Naive thymus-derived CD8-positive, alpha-beta T cell (primary cell): ENCODE measurements at regions not wholly inside any gene's neighbourhood (a gene's known extent, or its start where the extent isn't known, plus 50 kb on each side); places are given as distances from the start of the nearest gene placed in this dataset.
"Not testable (repeated sequence)": the region's sequence is repeated elsewhere in the genome, so short reads cannot be mapped to it uniquely, and the experiment has no call there.

Experiments
- ATAC-seq, 2 donors: fragments of 150-1000 bp; cut with Tn5 transposase in 1 of 2; sonication (Bioruptor Pico), chemical (Tn5 transposase) in 1 of 2; 1 replicate in 1 of 2; 2 replicates in 1 of 2; pipeline ENCODE4 v1.10.0; 2021; ENCODE audit warnings: mild to moderate bottlenecking in 2 of 2, moderate library complexity in 2 of 2
- POLR2A ChIA-PET: fragments of 350-600 bp; sonication (Branson Sonifier 250); formaldehyde crosslinking; loops from one replicate; lab custom pipeline; 2021; ENCODE audit warnings: antibody characterized with exemption; lab: Charles Lee
- DNase-seq, 10 donors: peaks; one replicate each; pipeline versions ENCODE4 v3.0.0 to v3.0.0-alpha.2; 2020 to 2022
- H3K27ac Mint-ChIP-seq, 10 donors: one replicate each; pipeline ENCODE4 v1.8.0; 2020 to 2022; ENCODE audit warnings: mild to moderate bottlenecking in 10 of 10, mixed read lengths in 10 of 10, moderate library complexity in 4 of 10, inconsistent platforms in 1 of 10
- H3K27me3 Mint-ChIP-seq, 5 donors: one replicate each; pipeline ENCODE4 v1.8.0; 2021 to 2022; ENCODE audit warnings: mixed read lengths in 5 of 5
- H3K36me3 Mint-ChIP-seq, 3 donors: one replicate each; pipeline ENCODE4 v1.8.0; 2020 to 2022; ENCODE audit warnings: mixed read lengths in 3 of 3, mild to moderate bottlenecking in 2 of 3, inconsistent platforms in 1 of 3
- H3K4me1 Mint-ChIP-seq, 4 donors: one replicate each; pipeline ENCODE4 v1.8.0; 2021 to 2022; ENCODE audit warnings: mixed read lengths in 4 of 4
- H3K4me3 Mint-ChIP-seq, 10 donors: one replicate each; pipeline ENCODE4 v1.8.0; 2020 to 2022; ENCODE audit warnings: mild to moderate bottlenecking in 10 of 10, mixed read lengths in 10 of 10, moderate library complexity in 6 of 10, inconsistent platforms in 1 of 10
- H3K9me3 Mint-ChIP-seq, 9 donors: one replicate each; pipeline ENCODE4 v1.8.0; 2020 to 2022; ENCODE audit warnings: mixed read lengths in 9 of 9, mild to moderate bottlenecking in 3 of 9, inconsistent platforms in 1 of 9, moderate library complexity in 1 of 9

DNA sequence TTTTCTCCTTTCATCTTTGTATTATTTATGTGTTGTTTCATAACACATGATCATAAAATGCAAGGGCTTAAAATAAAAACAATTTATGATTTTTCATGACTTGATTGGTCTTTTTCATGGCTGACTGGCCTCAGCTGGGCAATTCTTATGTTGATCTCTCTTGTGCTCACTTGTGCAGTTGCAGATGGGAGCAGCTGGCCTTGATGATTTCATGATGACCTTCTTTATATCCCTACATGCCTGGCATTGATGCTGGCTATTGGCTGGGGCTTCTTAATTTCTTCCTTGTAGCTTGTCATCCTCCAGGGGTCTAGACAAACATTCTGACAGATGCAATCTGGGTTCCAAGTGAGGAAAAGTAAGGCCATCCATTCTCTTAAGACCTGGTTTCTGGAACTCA, 1832.8 kb upstream of the FLRT2 start:
- POLR2A ChIA-PET, result no interaction called here
- no peak overlapping the region for H3K27ac Mint-ChIP-seq
- no peak for ATAC-seq
- H3K9me3 Mint-ChIP-seq, result peaks cover 0 to 21% (median 6%) of the 10 kb centered on the region in 9 donors
- no peaks in the 10 kb centered on the region for H3K4me1 Mint-ChIP-seq
- DNase-seq, result no peak
- H3K4me3 Mint-ChIP-seq, result no peak overlapping the region
- H3K27me3 Mint-ChIP-seq, result no peaks in the 10 kb centered on the region
- H3K36me3 Mint-ChIP-seq, result no peaks in the 10 kb centered on the region

DNA sequence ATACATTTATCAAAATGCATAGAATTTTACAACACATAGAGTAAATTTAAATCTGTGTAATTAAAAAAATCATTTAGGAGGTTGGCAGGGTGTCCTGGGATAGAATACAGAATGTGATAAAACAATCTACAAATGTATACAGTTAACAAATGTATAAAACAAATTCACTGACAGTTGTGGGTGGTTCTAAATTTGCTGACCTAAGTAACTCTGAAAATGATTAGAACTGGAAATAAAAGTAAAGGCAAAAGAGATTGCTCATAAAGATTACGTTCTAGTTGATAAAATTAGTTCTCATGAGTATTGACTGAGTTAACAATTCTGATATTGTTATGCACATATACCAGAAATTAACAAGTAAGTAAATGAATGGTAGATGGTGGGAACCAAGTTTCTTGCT, 1827.3 kb upstream of the FLRT2 start:
- H3K27ac Mint-ChIP-seq, result no peak overlapping the region
- no peaks in the 10 kb centered on the region for H3K36me3 Mint-ChIP-seq
- POLR2A ChIA-PET, result no interaction called here
- peaks cover 0 to 21% (median 9%) of the 10 kb centered on the region in 9 donors for H3K9me3 Mint-ChIP-seq
- H3K4me3 Mint-ChIP-seq, result no peak overlapping the region
- ATAC-seq (no peak), DNase-seq (no peak)
- H3K4me1 Mint-ChIP-seq, result no peaks in the 10 kb centered on the region
- H3K27me3 Mint-ChIP-seq, result no peaks in the 10 kb centered on the region

DNA sequence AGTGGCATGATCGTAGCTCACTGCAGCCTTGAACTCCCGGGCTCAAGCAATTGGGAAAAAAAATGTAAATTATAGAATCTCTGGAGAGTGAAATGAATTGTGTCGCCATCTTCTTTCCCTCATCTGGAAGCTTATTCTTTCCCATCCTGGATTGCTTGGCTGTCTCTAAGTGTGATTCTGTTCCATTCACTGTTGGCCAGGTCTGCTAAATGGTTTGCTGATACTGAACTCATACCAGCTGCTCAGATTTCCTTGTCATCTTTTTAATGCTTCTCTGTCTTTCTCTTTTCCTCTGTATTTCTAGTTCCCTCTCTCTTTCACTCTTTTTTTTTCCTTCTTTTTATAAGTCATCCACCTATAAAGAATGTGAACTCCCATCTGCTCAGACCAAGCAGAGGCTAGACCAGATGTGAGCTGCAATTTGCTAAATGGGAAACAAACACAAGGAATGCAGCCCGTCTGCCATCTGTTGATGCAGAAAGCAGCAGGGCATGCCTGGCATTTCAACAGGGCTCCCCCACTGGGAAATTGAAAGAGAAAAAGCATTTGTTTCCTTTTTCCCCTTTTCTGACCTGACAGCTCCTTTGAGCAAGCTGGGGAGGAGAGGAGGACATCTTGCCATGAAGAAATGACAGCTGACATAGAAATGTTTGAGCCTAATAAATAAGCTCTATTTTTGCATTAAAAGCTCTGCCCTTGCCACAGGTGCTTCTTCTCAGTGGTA, 1823.6 kb upstream of the FLRT2 start:
- ATAC-seq (no peak), DNase-seq (no peak)
- H3K4me1 Mint-ChIP-seq, result no peaks in the 10 kb centered on the region
- peaks cover 0 to 19% (median 10%) of the 10 kb centered on the region in 9 donors for H3K9me3 Mint-ChIP-seq
- POLR2A ChIA-PET, result no interaction called here
- H3K27me3 Mint-ChIP-seq, result no peaks in the 10 kb centered on the region
- no peak overlapping the region for H3K4me3 Mint-ChIP-seq
- H3K36me3 Mint-ChIP-seq, result no peaks in the 10 kb centered on the region
- H3K27ac Mint-ChIP-seq, result no peak overlapping the region

DNA sequence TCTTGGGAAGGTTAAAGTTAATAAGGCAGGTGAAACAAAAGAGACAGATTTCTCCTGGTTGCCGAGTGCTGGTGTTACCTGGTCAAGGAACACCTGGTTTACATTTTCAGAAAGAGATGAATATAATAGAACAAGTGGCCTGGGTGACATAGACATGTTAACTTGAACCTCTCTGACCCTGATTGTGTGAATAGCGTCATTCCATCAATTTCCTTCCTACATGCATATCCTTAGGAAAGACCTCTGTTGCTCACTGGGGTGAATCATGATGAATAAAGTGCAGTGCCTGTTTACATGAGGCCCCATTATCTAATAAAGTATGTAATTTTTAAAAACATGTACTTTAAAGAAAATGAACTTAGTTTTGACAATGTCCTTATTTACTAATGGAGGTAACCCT, 1822.9 kb upstream of the FLRT2 start:
- no peaks in the 10 kb centered on the region for H3K4me1 Mint-ChIP-seq
- H3K9me3 Mint-ChIP-seq, result peaks cover 0 to 19% (median 10%) of the 10 kb centered on the region in 9 donors
- POLR2A ChIA-PET, result no interaction called here
- no peak overlapping the region for H3K27ac Mint-ChIP-seq
- no peak overlapping the region for H3K4me3 Mint-ChIP-seq
- H3K36me3 Mint-ChIP-seq, result no peaks in the 10 kb centered on the region
- H3K27me3 Mint-ChIP-seq, result no peaks in the 10 kb centered on the region
- DNase-seq, result no peak
- ATAC-seq, result no peak

DNA sequence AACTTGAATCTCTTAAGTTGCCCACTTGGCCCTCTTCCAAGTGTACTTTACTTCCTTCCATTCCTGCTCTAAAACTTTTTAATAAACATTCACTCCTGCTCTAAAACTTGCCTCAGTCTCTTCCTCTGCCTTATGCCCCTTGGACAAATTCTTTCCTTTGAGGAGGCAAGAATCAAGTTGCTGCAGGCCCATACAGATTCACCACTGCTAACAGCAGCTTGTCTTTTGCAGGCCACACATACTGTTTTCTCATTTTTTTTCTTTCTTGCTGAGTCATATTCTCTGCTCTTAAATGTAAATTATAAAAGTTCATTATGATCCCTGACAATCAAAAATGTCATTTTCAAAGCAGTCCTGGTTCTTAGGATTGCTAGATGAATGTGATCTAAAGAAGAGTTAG, 1820.8 kb upstream of the FLRT2 start:
- Mint-ChIP-seq H3K27me3 (no peaks in the 10 kb centered on the region), H3K36me3 (no peaks in the 10 kb centered on the region), H3K9me3 (peaks cover 0 to 27% (median 8%) of the 10 kb centered on the region in 9 donors), H3K4me3 (no peak overlapping the region), H3K27ac (no peak overlapping the region), H3K4me1 (no peaks in the 10 kb centered on the region)
- POLR2A ChIA-PET, result no interaction called here
- DNase-seq (no peak), ATAC-seq (no peak)

DNA sequence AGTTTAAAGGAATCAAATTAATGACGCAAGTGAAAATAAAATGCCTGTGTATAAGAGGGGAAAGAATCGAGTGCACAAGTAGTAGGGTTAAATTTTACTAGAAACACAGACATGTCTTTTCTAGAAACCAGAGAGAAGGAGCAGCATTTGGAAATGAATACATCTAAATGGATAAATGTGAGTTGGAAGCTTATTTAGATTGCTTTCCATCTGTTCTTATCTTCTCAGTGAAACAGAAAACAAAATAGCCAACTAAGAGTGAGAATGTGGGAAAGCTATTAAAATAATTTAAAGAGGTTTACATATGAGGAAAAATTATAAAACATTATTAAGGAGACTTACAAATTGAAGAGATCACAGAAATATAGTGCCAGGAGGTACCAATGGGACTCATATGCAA, 1818.9 kb upstream of the FLRT2 start:
- no peaks in the 10 kb centered on the region for H3K27me3 Mint-ChIP-seq
- H3K4me3 Mint-ChIP-seq, result no peak overlapping the region
- peaks cover 0 to 30% (median 6%) of the 10 kb centered on the region in 9 donors for H3K9me3 Mint-ChIP-seq
- POLR2A ChIA-PET, result no interaction called here
- no peaks in the 10 kb centered on the region for H3K36me3 Mint-ChIP-seq
- ATAC-seq, result no peak
- no peak for DNase-seq
- H3K4me1 Mint-ChIP-seq, result no peaks in the 10 kb centered on the region
- no peak overlapping the region for H3K27ac Mint-ChIP-seq

DNA sequence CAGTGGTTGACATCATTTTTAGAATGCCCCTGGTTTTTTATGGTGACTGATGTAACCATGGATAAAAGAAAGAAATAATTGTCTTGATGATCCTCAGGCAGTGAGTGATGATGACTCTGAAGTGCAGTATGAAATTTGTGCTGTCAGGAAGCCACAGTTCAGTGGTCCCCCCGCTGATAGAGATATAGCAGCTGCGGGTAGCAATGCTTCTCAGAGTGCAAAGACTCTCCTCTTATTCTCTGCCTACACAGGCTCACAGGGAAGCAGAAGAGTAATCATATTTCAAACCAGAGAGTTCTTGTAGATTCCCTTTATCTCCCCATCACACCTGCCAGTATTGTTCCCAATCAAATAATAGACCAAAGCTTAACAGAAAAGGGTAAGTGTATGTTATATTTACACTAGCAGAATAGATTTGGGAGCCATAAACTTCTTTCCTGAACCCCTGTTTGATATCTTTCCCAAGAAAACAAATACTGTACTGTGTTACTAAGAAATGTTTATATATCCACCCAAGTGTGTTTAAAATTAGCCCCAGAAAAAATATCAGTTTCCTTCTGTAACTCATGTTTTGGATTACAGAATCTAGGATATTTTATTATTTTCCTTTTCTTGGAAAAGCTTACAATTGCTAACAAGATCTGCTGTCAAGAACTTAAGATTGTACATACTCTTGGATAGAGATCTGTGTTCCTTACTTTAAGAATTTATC, 1817.4 kb upstream of the FLRT2 start:
- Mint-ChIP-seq H3K9me3 (peaks cover 0 to 27% (median 6%) of the 10 kb centered on the region in 9 donors), H3K4me3 (no peak overlapping the region), H3K36me3 (no peaks in the 10 kb centered on the region)

DNA sequence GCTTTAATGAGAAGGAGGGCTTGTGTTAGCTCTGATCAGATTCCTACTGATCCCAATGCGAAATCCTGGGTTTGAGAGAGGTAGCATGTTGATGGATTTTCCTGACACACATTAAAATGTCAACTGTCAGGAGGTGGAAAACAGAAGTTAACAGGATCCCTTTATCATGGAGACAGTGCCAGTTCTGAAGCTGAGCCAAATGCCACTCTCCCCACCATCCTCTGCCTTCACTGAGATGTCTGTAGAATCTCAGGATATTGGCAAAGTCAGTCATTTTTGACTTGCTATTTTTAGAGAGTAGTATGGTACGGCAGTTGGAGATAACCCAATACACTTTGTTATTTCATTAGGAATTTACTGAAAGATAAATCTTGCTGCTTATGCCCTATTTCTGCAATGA, 1816.2 kb upstream of the FLRT2 start:
- Mint-ChIP-seq H3K27ac (no peak overlapping the region), H3K9me3 (peaks cover 0 to 27% (median 2%) of the 10 kb centered on the region in 9 donors), H3K27me3 (no peaks in the 10 kb centered on the region), H3K4me3 (no peak overlapping the region), H3K36me3 (no peaks in the 10 kb centered on the region), H3K4me1 (no peaks in the 10 kb centered on the region)
- DNase-seq, result no peak
- no peak for ATAC-seq
- POLR2A ChIA-PET, result no interaction called here

More for the DNA sequence above, 1817.4 kb upstream of the FLRT2 start:
- no peak for DNase-seq
- POLR2A ChIA-PET, result no interaction called here
- Mint-ChIP-seq H3K4me1 (no peaks in the 10 kb centered on the region), H3K27me3 (no peaks in the 10 kb centered on the region), H3K27ac (no peak overlapping the region)
- no peak for ATAC-seq

DNA sequence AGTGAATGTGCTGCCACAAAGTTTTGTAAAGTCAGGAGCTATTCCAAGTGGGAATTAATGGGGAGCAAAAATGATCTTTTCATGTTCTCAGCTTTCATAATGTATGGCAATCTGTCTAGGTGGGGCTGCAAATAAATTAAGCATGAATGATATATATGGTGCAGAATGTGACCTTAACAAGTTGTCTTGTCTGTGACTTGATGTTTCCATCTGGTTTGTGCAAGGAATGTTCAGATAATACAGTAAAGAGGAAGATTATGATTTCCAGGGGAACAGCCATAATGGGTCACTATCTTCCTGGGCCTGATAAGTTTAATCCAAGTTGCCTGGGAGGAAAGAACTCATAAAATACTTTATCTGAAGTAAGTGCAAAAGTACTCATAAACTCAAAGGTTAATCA, 1815.8 kb upstream of the FLRT2 start:
- DNase-seq (no peak), ATAC-seq (no peak)
- Mint-ChIP-seq H3K36me3 (no peaks in the 10 kb centered on the region), H3K27ac (no peak overlapping the region), H3K9me3 (peaks cover 0 to 27% (median under 1%) of the 10 kb centered on the region in 9 donors), H3K4me3 (no peak overlapping the region), H3K27me3 (no peaks in the 10 kb centered on the region), H3K4me1 (no peaks in the 10 kb centered on the region)
- POLR2A ChIA-PET, result no interaction called here

DNA sequence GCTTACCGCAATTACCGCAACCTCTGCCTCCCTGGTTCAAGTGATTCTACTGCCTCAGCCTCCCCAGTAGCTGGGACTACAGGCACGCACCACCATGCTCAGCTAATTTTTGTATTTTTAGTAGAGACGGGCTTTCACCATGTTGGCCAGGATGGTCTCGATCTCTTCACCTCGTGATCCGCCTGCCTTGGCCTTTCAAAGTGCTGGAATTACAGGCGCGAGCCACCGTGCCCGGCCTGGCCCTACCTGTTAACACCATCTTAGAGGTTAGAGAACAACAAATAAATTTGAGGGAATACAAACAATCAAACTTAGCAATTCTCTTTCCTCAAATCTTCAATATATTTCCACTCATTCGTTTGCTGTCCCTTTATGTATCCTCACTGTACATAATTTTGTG, 1810.5 kb upstream of the FLRT2 start:
- DNase-seq, H3K27ac Mint-ChIP-seq, H3K4me3 Mint-ChIP-seq, POLR2A ChIA-PET, H3K36me3 Mint-ChIP-seq, H3K4me1 Mint-ChIP-seq, ATAC-seq, H3K27me3 Mint-ChIP-seq: not testable (repeated sequence)
- peaks cover 0 to 16% (median 2%) of the 10 kb centered on the region in 9 donors for H3K9me3 Mint-ChIP-seq

DNA sequence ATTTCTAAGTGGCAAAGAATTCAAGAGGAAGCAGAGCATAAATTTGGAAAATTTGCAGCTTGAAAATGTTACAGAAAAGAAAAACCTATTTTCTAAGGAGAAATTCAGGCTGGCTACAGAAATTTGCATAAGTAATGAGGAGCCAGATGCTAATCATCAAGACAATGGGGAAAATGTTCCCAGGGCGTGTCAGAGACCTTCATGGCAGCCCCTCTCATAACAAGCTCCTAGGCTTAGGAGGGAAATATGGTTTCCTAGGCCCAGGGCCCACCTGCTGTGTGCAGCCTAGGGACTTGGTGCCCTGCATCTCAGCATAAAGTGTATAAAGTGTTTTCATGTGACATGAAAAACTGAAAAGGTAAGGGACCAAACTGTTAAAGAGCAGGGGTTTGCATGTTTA, 1796.3 kb upstream of the FLRT2 start:
- Mint-ChIP-seq H3K4me3 (no peak overlapping the region), H3K9me3 (peaks cover 4 to 53% (median 18%) of the 10 kb centered on the region in 9 donors), H3K36me3 (peaks cover 0 to 10% (median 0%) of the 10 kb centered on the region in 3 donors), H3K27ac (no peak overlapping the region), H3K27me3 (no peaks in the 10 kb centered on the region), H3K4me1 (no peaks in the 10 kb centered on the region)
- no peak for DNase-seq
- no peak for ATAC-seq
- POLR2A ChIA-PET, result no interaction called here

DNA sequence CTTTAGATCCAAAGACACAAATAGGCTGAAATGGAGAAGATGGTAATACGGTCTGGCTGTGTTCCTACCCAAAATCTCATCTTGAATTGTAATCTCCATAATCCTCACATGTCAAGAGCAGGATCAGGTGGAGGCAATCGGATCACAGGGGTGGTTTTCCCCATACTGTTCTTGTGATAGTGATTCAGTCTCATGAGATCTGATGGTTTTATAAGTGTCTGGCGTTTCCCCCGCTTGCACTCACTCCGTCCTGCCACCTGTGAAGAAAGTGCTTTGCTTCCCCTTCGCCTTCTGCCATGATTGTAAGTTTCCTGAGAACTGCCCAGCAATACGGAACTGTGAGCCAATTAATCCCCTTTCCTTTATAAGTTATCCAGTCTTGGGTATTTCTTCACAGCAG, 1795.5 kb upstream of the FLRT2 start:
- no peak for DNase-seq
- no peaks in the 10 kb centered on the region for H3K4me1 Mint-ChIP-seq
- no peak overlapping the region for H3K4me3 Mint-ChIP-seq
- H3K9me3 Mint-ChIP-seq, result peaks cover 2 to 48% (median 16%) of the 10 kb centered on the region in 9 donors
- H3K36me3 Mint-ChIP-seq, result peaks cover 0 to 10% (median 0%) of the 10 kb centered on the region in 3 donors
- POLR2A ChIA-PET, result no interaction called here
- no peak for ATAC-seq
- no peaks in the 10 kb centered on the region for H3K27me3 Mint-ChIP-seq
- H3K27ac Mint-ChIP-seq, result no peak overlapping the region

DNA sequence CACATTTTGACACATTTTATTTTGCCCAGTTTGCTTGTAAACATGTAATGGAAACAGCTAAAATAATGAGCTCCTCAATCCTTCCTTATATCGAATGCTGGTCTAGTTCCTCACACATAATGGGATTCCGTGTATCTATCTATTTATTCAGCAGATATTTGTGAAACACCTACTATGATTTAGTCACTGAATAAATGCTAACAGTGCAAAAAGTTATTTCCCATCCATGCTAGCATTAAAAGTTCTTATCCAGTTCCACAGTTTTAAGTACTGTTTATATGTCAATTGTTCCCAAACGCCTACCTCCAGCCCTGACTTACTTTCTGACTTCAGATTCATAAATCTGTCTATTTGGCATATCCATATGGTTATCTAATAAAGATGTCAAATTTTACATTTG, 1788.7 kb upstream of the FLRT2 start:
- POLR2A ChIA-PET, result no interaction called here
- Mint-ChIP-seq H3K4me1 (no peaks in the 10 kb centered on the region), H3K27me3 (no peaks in the 10 kb centered on the region), H3K27ac (no peak overlapping the region), H3K4me3 (no peak overlapping the region), H3K9me3 (peaks cover 0 to 24% (median 9%) of the 10 kb centered on the region in 9 donors), H3K36me3 (no peaks in the 10 kb centered on the region)
- ATAC-seq (no peak), DNase-seq (no peak)
